GM19025 (cell line): ENCODE measurements at regions not wholly inside any gene's neighbourhood (a gene's known extent, or its start where the extent isn't known, plus 50 kb on each side); places are given as distances from the start of the nearest gene placed in this dataset.
A peak's percentile ranks its signal among the peaks of the same experiment; 100 is the strongest.
"Not testable (repeated sequence)": the region's sequence is repeated elsewhere in the genome, so short reads cannot be mapped to it uniquely, and the experiment has no call there.

Experiments
- ATAC-seq: cut with Tn5 transposase; IDR thresholded peaks from one replicate; pipeline ENCODE4 v1.9.1; 2021; ENCODE audit warnings: mild to moderate bottlenecking, low read depth, moderate library complexity; ENCODE audit not compliant: unreplicated experiment

DNA sequence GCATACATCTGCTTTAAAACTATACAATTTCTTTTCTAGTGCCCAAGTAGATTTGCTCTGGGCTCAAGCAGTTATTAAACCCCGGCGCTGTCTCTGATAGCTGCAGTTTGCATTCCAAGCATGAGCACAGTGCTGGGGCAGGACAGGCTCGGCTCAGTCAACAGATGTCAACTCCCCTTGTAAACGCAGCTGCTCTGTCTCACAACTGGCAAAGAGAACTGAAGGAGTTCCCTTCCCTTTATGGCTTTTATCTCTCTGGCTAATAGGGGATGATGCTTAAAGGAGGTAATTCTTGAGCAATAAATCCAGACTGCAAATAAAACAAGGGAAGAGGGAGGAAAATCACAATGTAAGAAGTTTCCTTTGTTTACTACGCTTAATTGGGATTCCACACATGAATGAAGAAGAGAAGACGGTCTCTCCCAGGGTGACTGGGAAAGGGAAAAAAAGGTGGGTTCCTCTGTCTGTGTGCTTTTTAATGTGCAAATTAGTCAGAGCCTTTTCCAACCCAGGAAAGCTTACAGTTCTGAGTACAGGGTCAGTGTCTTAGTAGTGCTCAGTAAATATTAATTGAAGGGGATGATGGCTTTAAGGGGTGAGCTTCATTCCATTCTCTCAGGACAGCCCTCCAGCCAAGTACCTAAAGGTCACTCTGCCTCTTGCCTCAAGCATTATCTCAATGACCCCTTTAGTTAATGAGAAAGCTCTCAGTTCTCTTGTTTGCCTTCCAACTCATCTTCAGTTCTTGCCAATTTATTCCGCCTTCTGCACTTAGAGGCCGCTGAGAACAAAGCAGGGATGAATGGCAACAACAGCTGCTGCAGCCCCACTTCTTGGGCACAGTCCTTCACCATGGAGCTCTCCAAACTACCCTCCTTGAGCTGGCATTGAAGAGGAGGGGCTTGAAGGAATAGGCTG is 155.7 kb upstream of the JADE1 start:
- ATAC-seq, result no peak

DNA sequence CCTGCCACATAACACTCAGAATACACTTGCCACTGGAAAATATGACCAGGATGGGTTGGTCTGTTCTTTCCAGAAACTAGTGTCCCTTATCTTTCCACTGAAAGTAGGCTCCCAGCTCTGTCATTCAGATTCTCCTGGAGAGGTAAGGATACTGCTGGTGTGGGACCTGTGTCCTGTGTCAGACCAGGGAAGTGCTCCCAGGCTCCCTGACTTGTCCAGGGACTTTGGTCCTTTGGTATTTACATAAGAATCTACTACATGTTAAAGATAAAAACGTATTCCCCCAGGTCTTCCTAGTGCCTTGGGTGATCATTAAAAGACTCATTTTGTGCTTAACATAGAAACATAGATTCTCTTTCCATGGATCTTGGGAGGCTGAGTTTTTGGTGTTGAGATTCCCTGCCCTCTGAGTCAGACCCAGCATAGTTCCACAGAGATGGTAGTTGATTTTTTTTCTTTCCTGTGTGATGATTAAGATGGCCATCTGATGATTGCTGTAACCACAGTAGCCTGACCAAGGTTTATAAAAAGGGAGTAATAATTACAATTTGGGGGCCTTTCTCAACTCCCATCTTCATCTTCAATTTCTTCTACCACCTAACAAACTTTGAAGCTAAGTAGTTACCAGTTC is 159.8 kb upstream of the JADE1 start:
- no peak for ATAC-seq

DNA sequence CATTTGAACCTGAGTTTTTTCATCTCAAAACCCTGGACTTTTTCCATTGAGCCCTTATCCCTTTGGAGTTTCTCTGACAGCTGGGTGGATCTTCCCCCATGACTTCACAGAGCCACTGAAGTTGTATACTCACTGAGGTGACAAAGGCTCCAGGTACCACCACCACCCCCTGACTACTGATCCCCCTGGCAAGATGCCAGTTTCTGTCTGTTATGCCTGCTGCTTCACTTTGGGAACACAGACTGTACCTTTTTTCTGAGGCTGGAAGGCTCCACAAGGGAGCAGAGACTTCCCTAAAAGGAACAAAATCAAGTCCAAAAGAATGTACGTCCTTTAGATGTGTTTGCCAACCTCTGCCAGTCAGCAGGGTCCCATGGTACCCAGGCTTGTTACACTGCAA is 160.3 kb upstream of the JADE1 start:
- ATAC-seq, result no peak

DNA sequence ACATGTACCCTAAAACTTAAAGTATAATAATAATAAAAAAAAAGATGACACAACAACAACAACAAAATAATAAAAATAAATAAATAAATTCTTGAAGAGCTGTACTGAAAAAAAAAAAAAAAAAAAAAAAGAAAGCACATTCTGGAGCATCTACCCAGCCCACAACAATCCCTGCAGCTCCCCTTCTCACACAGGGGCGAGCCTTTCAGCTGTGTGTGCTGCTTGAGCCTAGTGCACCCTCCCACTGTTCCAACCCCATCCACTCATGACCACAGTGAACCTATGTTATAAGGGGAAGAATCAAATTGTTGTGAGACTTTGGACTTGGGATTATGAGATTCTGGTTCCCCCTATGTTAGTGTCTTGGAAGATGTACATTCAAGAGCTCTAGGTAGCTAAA is 161.5 kb upstream of the JADE1 start:
- no peak for ATAC-seq

DNA sequence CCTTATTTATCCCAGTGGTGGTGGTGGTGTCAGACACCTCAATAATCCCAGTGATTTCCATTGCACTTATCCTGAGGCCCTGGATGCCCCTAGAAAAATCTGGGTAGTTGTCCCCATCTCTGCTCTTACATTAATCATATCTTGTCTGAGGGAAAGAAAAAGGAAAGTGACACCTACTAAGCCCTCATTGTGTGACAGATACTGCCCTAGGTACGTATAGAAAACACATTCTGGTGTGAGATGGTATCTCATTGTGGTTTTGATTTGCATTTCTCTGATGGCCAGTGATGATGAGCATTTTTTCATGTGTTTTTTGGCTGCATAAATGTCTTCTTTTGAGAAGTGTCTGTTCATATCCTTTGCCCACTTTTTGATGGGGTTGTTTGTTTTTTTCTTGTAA is 162.6 kb upstream of the JADE1 start:
- ATAC-seq, result peak; percentile 82

DNA sequence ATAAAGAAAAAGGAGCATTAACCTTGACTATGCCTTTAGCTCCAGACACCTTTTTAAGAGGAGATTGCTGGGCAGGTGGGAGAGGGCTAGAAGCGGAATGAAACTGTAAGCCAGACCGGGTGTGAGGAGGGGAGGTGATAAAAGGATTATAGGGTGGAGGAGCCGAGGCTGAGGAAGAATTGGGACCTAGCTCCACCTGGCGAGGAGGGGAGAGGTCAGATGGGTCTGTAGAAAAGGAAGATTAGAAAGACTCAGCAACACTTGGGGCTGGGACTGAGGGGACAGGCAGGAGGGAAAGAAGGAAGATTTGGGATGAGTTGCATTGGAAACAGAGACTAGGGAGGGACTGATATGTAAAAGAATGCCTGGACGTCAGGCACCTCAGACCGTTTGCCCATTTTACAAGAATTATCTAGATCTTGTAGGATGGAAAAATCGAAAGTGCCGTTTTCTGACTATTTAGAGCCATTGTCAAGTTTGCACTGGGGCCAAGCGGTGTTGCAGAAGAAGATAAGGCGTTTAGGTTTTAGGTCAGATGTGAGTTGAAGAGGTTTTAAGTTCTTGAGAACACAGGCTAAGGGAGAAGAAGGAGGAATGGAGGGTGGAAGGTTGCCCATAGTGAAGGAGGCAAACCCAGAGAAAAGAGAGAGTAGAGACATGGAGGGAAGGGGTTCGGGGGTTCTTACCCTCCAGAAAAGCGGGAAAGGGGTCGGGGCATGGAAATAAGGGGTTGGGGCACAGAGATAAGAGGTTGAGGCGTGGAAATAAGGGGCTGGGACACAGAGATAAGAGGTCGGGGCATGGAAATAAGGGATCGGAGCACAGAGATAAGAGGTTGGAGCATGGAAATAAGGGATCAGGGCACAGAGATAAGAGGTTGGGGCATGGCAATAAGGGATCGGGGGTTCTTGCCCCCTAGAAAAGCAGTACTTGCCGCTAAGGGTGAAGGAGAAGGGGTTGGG is 164.5 kb upstream of the JADE1 start:
- ATAC-seq, result not testable (repeated sequence)

DNA sequence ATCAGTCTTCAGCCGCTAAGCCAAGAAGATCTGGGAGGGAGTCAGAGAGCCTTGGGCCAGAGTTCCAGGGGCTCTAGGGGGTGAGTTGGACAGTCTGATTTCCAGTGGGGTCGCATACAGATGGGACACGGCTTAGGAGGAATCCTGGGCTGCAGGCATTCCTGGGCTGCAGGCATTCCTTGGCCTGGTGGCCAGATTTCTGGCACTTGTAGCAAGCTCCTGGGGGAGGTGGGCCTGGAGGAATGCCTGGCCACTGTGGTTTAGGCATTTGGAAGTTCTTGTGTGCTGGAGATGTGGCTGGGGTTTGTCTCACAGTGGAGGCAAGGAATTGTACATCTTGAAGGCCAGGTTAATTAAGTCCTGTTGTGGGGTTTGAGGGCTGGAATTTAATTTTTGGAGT is 165.4 kb upstream of the JADE1 start:
- ATAC-seq, result not testable (repeated sequence)

DNA sequence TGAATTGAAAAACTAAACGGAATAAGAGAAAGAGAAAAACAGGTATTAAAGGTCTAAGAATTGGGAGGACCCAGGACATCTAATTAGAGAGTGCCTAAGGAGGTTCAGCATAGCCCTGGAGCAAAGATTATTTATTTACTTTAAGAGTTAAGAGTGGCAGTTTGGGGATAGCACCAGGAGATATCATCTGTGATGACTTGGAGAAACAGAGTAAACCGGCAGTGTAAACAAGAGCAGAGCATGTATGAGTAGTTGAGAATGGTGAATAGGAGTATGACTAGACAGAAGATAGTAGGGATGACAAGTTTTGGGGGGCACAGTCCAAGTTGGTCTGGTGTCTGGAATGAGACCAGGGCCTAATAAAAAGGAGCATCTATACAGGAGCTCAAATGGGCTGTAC is 167.9 kb upstream of the JADE1 start:
- ATAC-seq, result not testable (repeated sequence)

DNA sequence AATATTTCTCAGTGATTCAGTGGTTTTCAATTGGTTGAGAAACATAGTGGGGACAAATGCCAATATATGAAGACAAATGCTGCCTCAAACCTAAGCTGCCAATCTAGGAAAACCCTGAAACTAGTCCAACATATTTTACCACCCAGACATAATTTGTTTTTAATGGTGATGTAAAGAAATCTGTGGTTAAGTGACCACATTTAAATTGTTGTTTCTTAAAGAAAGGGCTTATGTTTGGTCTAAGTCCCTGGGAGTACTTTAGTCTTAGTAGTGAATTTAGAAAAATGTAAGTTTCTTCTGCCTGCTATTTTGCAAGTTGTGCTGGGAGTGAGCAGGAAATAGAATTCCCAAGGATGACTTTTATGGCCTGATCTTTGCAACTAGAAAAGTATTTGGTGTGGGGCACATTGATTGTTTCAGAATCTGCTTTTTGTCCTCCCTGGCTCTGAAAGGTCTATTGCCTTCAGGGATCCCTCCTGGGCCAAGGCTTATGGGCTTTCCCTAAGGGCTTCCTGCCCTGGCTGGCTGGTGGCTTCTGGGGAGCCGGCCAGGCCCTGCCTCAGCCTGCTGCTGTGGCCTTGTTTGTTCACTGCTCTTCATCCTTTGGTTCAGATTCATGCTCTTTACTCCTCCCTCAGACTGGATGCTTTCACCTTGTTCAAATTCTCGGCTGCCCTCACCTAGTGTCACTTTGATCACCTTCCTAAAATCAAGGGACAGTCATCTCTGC is 169.8 kb upstream of the JADE1 start:
- ATAC-seq, result no peak

DNA sequence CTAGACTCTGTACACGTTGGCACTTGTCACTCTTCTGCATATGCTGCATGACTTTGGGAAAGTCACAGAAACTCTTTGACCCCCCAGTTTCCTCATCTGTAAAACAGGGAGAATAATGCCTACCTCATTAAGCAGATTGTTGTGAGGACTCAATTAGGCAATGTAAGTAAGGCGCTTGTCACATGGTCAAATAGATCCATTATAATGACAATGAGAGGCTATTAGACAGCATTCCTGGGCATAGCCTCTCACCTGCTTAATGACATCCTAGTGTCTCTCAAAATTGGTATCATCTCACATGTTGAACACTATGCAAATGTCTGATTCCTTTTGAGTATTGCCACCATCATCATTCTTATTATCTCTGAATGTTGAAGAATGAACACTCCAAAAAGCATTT is 172.6 kb upstream of the JADE1 start:
- no peak for ATAC-seq

DNA sequence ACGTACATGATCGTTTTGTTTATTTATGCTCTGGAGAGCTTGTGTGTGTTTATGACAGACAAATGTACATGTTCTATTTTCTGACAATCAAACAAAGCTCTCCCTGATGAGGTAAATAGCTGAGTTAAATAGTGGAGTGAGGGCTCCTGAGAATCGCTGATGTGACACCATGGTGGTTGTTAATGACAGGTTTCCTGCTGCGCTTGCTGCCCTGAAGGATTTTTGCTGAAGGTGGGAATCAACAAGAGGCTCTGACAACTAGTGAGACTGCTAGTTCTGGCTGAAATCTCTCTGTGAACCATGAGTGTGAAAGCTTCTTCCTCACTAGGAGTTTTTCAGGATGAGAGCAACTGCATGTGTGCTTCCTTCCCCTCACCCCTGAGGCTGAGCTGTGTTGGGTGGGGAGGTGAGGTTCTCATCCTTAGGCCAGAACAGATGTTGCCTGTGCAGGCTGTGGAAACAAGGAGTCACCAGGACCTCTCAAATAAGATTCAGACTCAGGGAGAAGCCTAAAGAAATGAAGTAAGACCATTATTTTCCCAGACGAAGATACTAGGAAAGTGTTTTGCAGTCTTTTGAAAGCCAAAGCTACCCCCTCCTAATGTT is 173.4 kb upstream of the JADE1 start:
- ATAC-seq, result no peak

DNA sequence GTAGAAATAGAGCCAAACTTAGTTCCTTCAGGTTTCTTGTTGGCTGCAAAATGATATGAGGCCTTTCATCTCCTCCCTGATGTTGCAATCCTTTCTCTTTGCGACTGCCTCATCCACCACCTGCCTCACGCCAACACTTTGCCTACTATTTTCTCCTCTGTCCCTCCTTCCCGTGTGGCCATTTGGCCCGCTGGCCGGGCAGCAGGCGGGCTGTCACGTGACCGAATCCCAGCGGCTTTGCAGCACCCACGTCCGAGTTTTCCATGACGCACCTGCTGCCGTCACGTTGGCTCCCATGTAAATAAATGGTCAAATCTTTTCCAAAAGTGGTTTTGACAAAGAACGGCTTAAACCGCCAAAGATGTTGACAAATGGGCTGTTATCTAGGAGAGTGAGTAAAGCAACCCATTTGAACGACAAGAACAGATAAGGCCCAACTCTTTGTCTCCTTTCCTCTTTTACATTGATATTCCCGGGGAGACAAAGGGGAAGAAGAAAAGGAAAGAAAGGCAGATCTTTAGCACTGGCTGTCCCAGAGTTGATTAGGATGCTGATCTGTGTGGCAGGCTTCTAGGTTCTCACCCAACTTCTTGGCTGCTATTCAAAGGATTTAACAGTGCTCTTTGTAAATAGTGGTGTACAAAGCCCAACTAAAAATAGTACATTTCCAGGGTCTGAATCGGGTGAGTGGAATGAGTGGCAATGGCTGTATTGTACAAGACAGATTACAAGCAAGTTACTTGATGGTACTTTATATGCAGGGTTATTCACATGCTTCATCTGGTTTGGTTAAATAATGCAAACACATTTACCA is 174.2 kb upstream of the JADE1 start:
- no peak for ATAC-seq

DNA sequence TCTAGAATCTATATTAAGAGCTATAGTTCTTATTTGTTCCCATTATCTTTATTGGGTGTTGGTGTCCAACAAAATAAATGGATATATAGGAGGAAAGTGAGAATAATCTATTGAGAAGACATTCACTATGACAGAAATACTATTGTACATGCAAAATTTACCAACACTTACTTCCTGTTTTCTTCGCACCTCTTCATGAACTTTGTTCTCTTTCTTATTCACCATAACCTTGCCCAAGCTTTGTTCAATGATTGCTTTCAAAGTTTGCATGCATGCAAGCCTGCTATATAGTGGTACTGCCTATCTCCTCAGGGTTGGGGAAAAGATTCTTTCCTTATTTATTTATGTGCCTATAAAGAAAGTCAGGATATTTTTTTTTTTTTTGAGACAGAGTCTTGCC is 176.4 kb upstream of the JADE1 start:
- peak; percentile 73 for ATAC-seq

DNA sequence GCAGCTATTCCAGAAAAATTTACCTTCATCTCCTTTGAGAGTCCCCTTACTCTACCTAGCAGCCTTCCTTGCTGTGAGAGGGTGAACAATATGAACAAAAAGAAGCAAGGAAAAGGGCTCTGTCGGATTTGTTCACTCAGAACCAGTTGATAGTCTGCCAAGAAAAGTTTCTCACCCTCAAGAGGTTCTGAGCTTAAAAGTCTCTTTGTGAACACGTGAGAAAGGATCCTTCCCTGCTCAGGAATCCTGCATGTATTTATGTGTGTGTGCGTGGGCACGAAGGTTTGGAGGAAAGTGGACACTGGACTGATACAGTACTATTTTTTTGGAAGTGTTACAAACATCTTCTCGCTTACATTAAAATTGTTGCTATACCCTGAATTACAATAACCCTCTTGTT is 178.6 kb upstream of the JADE1 start:
- no peak for ATAC-seq

DNA sequence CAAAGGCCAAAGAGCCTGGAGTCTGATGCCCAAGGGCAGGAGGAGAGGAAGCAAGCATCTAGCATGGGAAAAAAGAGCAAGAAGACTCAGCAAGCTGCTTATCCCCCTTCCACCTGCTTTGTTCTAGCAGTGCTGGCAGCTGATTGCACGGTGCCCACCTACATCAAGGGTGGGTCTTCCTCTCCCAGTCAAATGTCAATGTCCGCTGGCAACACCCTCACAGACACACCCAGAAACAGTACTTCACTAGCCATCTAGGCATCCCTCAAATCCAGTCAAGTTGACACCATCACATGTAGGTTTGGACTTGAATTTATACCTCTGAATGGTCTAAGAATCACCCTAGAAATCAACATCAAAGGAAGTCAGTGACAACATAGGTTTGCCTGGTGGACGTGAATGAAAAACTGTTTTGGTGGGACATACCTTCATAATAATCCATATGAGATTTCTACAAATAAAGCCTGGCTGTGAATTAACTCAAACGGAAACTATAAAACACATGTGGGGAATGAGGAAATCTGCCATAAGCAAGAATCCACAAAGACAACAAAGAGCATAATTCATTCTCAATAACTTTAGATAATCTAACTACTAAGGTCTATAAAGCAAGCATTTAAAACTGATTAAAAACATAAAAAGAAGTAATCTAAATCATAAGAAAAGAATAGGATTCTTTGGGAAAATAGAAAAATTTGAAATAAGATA is 185.8 kb upstream of the JADE1 start:
- no peak for ATAC-seq

DNA sequence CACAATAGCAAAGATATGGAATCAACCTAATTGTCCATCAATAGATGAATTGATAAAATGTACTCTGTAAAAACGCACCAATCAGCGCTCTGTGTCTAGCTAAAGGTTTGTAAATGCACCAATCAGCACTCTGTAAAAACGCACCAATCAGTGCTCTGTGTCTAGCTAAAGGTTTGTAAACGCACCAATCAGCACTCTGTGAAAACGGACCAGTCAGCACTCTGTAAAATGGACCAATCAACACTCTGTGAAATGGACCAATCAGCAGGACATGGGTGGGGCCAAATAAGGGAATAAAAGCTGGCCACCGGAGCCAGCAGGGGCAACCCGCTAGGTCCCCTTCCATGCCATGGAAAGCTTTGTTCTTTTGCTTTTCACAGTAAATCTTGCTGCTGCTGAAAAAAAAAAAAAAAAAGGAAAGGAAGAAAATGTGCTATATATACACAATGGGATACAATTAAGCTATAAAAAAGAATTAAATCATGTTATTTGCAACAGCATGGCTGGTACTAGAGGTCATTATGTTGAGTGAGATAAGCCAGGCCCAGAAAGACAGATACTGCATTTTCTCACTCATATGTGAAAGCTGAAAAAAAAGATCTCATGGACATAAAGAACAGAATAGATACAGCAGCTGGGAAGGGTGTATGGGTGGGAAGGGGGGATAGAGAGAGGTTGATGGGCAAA is 189.1 kb upstream of the JADE1 start:
- ATAC-seq, result not testable (repeated sequence)

DNA sequence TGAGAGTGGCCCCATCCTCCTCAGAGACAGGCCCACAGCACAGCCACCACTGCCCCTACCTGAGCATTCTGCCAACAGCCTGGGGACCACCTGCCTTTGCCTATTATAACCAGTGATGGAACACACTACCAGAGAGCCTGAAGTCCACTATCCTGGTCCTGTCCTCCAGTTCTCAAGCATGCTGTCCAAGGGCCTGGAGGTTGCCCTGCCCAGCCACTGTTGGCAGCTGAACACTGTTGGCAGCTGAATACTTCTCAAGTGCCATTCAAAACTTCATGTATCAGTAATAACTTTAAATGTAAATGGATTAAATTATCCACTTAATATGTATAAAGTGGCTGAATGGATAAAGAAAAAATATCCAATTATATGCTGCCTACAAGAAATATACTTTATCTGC is 194.3 kb upstream of the JADE1 start:
- no peak for ATAC-seq

DNA sequence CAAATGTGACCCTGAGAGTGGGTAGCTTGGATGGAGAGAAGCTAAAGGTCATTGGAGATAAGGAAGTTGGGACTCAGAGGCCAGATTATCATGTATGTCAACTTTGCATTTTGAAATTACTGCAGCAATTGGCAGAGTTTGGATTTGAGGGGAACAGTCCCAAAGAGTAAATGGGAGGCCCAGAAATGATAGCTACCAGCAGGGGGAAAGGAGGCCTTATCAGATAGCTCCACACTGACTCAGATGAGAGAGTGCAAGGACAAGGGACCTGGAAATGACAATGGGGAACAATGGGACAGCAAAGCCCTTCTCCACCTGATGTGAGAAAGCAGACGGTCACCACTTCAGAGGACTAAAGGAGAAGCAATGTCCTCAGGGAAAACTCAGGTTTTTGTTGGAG is 201.5 kb upstream of the JADE1 start:
- ATAC-seq, result no peak
